Body of pancreas (tissue), 4 donors: ENCODE measurements at regions not wholly inside any gene's neighbourhood (a gene's known extent, or its start where the extent isn't known, plus 50 kb on each side); places are given as distances from the start of the nearest gene placed in this dataset.

Experiments used
- ATAC-seq: fragments of 150-250 bp; one replicate; pipeline ENCODE4 v1.9.1; 2016
- DNase-seq, 4 donors: peaks; one replicate each; pipeline ENCODE4 v3.0.0-alpha.2; 2019
- H3K27ac ChIP-seq, 4 donors: fragments of 200-600 bp; sonication (generic); 1 replicate in 3 of 4; 2 replicates in 1 of 4; pipeline versions ENCODE4 v1.5.1 to v1.6.1; 2016 to 2019; ENCODE audit warnings: mild to moderate bottlenecking in 1 of 4, mixed read lengths in 1 of 4, moderate library complexity in 1 of 4
- H3K27me3 ChIP-seq, 2 donors: fragments of 200-600 bp; sonication (generic); one replicate each; pipeline ENCODE4 v1.6.0; 2016; ENCODE audit warnings: mild to moderate bottlenecking in 1 of 2
- H3K36me3 ChIP-seq, 2 donors: fragments of 200-600 bp; sonication (generic); replicated peaks in 1 of 2; 2 replicates each; pipeline ENCODE4 v1.5.1; 2016; ENCODE audit warnings: low read depth in 2 of 2; ENCODE audit not compliant: insufficient read depth in 1 of 2
- H3K4me1 ChIP-seq: fragments of 200-600 bp; sonication (generic); one replicate; pipeline ENCODE4 v1.6.0; 2016
- H3K4me3 ChIP-seq, 2 donors: fragments of 200-600 bp; sonication (generic); 1 replicate in 1 of 2; 2 replicates in 1 of 2; pipeline ENCODE4 v1.5.1; 2016 to 2019
- H3K9me3 ChIP-seq, 3 donors: fragments of 200-600 bp; sonication (generic); 1 replicate in 2 of 3; 2 replicates in 1 of 3; pipeline ENCODE4 v1.5.1; 2016
- POLR2A ChIP-seq, 3 donors: fragments of 450-650 bp; IDR thresholded peaks; one replicate each; pipeline ENCODE4 v1.6.1; 2016; ENCODE audit warnings: antibody characterized with exemption in 3 of 3, mild to moderate bottlenecking in 2 of 3
- WGBS, 2 donors: methylation state at CpG; one replicate each; pipeline ENCODE4 v1.1.5; 2017; 5-methylcytosine and 5-hydroxymethylcytosine counted together
- intact Hi-C: fragments of 100-400 bp; cut with DNase I; formaldehyde crosslinking; loops from one replicate; pipeline ENCODE4 v1.15.1; 2023
- TF ChIP-seq, protein P1 (sequence below), 7 experiments: fragments of 450-650 bp in 4 of 7; fragments of 200-600 bp in 3 of 7; sonication (generic) in 3 of 7; IDR thresholded peaks; one replicate each; pipeline ENCODE4 v1.5.1; 2016 to 2019; ENCODE audit warnings: antibody characterized with exemption in 7 of 7

DNA sequence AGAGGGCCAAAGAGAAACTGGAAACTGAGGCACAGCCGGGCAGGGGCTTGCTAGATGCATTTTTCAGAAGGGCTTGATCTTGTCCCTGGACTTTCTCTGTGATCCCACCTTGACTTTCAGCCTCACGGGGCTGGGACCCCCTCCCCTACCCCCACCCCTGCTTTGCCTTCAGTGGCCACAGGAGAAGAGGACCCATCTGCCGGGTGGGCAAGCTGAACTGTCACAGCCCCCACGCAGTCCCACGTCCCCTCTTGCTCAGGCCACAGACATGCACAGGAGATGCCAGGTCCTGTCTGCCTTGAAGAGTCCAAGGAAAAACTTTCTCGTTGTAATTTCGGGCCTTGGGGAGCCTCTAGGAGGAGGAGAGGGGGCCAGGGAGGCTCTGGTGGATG is 158.9 kb downstream of the KIF26A start:
- no peak for DNase-seq
- ATAC-seq = no peak
- intact Hi-C loops = no loop called here
- Histone ChIP-seq H3K27me3 (no peaks in the 10 kb centered on the region), H3K27ac (no peak overlapping the region), H3K36me3 (no peaks in the 10 kb centered on the region), H3K4me1 (peaks cover 8% of the 10 kb centered on the region), H3K4me3 (no peak overlapping the region), H3K9me3 (no peaks in the 10 kb centered on the region)
- 70 to 77% methylated on average over 7 of the region's 7 CpGs for WGBS, 2 donors
- TF ChIP-seq, protein P1, sequence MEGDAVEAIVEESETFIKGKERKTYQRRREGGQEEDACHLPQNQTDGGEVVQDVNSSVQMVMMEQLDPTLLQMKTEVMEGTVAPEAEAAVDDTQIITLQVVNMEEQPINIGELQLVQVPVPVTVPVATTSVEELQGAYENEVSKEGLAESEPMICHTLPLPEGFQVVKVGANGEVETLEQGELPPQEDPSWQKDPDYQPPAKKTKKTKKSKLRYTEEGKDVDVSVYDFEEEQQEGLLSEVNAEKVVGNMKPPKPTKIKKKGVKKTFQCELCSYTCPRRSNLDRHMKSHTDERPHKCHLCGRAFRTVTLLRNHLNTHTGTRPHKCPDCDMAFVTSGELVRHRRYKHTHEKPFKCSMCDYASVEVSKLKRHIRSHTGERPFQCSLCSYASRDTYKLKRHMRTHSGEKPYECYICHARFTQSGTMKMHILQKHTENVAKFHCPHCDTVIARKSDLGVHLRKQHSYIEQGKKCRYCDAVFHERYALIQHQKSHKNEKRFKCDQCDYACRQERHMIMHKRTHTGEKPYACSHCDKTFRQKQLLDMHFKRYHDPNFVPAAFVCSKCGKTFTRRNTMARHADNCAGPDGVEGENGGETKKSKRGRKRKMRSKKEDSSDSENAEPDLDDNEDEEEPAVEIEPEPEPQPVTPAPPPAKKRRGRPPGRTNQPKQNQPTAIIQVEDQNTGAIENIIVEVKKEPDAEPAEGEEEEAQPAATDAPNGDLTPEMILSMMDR (IDR thresholded peaks at IDR 0.05) = no peak
- TF ChIP-seq POLR2A (IDR thresholded peaks at IDR 0.05) = no peak

DNA sequence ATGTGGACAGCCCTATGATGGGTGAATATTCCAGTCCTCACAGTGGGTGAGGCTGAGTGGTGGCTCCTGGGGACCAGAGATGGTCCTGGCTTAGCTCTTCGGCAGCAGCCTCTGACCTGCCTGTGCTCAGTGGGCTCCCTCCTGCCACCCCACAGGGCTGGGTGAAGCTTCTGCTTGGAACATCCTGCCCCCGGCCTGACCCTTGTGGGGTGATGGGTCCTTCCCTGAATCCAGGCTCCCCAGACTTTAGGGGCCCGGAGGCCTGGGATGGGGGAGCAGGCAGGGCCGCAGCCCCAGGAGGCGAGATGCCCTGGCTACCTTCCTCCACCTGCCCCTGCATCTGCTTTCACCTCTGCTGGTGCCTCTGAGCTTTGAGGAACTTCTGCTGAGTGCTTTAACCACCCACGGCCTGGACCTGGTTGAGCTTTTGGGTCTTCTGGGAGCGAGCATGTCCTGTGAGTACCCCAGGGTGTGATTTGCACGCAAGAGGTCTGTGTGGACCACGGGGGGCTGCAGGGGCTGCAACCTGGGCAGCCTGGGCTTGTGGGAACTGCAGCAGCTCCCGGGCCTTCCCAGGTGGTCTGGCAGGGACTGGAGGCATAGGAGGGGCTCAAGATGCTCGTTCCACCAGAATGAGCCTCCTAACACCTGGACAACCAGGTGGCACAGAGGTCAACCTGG is 159.5 kb downstream of the KIF26A start:
- ATAC-seq (no peak), DNase-seq (no peak)
- Histone ChIP-seq H3K27me3 (no peaks in the 10 kb centered on the region), H3K27ac (no peak overlapping the region), H3K36me3 (no peaks in the 10 kb centered on the region), H3K4me3 (no peak overlapping the region), H3K4me1 (peaks cover 8% of the 10 kb centered on the region), H3K9me3 (no peaks in the 10 kb centered on the region)
- no peak for TF ChIP-seq POLR2A (IDR thresholded peaks at IDR 0.05)
- TF ChIP-seq, protein P1 (IDR thresholded peaks at IDR 0.05) = no peak
- intact Hi-C loops = no loop called here
- 57 to 83% methylated on average over 1 to 11 of the region's 11 CpGs for WGBS, 2 donors

DNA sequence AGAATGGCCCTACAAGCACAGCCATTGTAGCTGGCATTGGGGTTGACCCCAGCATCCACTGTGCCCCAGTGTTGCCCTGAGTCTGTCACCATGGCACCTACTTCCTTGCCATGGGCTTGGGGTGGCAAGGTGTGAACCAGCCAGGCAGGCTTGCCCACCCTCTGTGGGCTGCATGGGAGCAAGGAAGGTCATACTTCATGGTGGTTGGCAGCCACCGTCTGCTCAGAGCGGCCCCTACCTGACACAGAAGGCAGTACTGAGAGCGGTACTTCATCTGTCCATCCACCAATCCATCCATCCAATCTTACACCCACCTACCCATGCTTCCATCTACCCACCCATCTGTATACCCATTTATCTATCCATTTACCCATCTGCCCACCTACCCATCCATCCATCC is 160.1 kb downstream of the KIF26A start:
- intact Hi-C loops = no loop called here
- Histone ChIP-seq H3K4me3 (no peak overlapping the region), H3K27me3 (no peaks in the 10 kb centered on the region), H3K4me1 (peaks cover 8% of the 10 kb centered on the region), H3K36me3 (no peaks in the 10 kb centered on the region), H3K27ac (no peak overlapping the region), H3K9me3 (no peaks in the 10 kb centered on the region)
- TF ChIP-seq, protein P1 (IDR thresholded peaks at IDR 0.05) = no peak
- no peak for TF ChIP-seq POLR2A (IDR thresholded peaks at IDR 0.05)
- DNase-seq (no peak), ATAC-seq (no peak)
- 85 to 100% methylated on average over 3 of the region's 3 CpGs for WGBS, 2 donors

DNA sequence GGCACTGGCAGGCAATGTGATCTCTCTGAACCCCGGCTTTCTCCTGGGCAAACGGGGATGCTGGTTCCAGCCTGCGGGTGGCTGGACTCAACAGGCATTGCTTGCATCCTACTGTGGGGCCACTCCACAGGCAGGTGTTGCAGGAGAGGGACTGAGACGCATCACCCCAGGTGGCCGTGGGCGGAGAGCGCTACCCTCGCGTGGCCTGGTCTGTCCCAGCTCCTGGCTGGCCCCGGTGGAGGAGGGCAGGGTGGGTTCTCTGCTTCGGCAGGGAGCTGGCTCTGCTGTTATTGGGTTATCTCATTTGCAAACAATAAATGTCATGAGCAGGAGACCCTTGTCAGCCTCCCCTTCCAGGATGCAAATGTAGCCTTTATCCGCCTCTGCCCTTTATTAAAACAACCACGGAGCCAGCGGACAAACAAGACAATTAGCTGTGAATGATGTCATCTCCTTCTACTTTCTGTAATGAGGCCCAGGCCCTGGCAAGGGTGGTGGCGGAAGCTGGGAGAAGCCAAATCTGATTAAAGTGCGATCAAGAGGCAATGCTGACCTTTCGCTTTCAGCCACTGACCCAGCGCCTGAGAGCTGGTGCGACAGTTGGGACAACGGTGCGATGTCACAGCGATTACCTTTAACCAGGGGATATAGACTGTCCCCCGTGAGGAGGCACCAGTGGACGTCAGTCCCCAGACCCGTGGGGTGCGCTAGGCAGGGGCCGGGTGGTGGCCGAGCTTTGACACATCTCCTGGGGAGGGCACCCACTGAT is 161.8 kb downstream of the KIF26A start:
- ATAC-seq = no peak
- Histone ChIP-seq H3K4me1 (peaks cover 8% of the 10 kb centered on the region), H3K4me3 (no peak overlapping the region), H3K27me3 (no peaks in the 10 kb centered on the region), H3K36me3 (no peaks in the 10 kb centered on the region), H3K9me3 (no peaks in the 10 kb centered on the region), H3K27ac (no peak overlapping the region)
- intact Hi-C loops = no loop called here
- TF ChIP-seq, protein P1 (IDR thresholded peaks at IDR 0.05) = no peak
- TF ChIP-seq POLR2A (IDR thresholded peaks at IDR 0.05) = no peak
- DNase-seq = no peak
- WGBS, 2 donors = 57 to 60% methylated on average over 20 to 27 of the region's 28 CpGs
